HG03139 (cell line): ENCODE measurements at regions not wholly inside any gene's neighbourhood (a gene's known extent, or its start where the extent isn't known, plus 50 kb on each side); places are given as distances from the start of the nearest gene placed in this dataset.
"Not testable (repeated sequence)": the region's sequence is repeated elsewhere in the genome, so short reads cannot be mapped to it uniquely, and the experiment has no call there.

Experiments
- ATAC-seq: cut with Tn5 transposase; IDR thresholded peaks from one replicate; pipeline ENCODE4 v1.9.1; 2021; ENCODE audit not compliant: unreplicated experiment

- ATAC-seq, result no peak
These were observed 156.2 kb upstream of the S1PR3 start for GRCh38 chr9:88835038-88835466.

DNA sequence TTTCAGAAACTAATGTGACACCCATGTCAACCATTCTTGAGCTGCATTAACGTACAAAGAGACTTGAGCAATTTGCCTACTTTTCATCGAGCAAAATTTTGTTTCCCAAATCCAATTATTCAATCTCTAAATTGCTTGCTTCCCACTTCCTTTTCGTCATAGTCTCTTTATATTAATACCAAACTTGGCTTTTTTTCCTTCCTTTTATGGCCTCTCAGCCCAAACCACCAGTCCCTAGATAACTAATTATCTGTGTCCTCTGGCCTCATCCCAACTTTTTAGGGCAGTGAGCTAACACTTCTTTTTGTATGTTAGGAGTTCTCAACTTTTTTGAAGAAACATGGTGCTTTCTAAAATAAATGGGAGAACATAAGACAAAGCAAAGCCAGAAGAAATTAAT is 155.5 kb upstream of the S1PR3 start:
- ATAC-seq, result no peak

GRCh38 chr9:88837731-88838130 is 153.5 kb upstream of the S1PR3 start:
- ATAC-seq, result no peak

DNA sequence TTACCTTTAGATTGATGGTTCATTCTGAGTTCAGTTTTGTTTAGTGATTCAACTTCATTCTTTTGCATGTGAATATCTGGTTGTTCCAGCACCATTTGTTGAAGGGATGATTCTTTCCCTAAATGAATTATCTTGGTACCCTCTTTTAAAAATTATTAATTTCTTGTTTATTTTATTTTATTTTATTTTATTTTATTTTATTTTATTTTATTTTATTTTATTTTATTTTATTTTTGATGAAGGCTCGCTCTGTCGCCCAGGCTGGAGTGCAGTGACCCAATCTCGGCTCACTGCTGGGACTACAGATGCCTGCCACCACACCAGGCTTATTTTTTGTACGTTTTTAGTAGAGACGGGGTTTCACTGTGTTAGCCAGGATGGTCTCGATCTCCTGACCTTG is 141.4 kb upstream of the S1PR3 start:
- not testable (repeated sequence) for ATAC-seq

DNA sequence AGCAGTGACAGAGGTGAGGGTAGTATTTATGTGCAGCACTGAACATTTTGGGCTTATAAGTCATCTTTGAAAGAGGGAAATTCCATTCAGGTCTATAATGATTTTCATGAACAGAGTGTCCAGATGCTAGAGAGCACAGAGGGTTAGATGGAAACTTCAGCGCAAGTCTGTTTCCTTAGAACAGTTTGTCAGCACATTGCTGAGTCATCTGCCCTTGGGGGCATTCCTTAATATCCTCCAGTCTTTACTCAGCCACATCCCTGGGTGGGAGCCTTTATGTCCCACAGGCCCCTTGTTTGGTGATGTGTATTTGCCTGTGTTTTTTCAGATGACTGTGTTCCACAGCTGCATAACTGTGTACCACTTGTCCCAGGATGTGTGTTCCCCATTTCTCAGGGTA is 138.5 kb upstream of the S1PR3 start:
- ATAC-seq, result no peak

DNA sequence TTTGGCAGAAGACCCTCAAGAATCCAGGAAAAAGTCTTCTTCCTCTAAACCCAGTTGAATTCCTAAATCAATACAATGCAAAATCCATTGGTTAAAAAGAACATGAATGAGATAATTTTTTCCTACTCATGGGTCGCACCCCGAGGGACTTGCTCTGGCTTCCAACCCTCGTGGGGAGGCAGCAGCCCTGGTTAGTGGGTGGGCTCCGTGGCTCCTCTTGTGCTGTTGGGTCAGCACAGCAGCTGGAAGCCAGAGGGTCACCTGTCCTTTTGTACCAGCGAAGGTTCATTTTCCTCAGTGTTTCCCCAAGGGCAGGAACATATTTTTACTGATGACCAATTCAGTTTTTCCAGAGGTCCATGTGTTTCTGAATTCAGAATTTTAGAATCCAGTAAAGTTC is 120.6 kb upstream of the S1PR3 start:
- ATAC-seq, result no peak

- ATAC-seq, result no peak
These were observed 119.6 kb upstream of the S1PR3 start for GRCh38 chr9:88871669-88872068.

DNA sequence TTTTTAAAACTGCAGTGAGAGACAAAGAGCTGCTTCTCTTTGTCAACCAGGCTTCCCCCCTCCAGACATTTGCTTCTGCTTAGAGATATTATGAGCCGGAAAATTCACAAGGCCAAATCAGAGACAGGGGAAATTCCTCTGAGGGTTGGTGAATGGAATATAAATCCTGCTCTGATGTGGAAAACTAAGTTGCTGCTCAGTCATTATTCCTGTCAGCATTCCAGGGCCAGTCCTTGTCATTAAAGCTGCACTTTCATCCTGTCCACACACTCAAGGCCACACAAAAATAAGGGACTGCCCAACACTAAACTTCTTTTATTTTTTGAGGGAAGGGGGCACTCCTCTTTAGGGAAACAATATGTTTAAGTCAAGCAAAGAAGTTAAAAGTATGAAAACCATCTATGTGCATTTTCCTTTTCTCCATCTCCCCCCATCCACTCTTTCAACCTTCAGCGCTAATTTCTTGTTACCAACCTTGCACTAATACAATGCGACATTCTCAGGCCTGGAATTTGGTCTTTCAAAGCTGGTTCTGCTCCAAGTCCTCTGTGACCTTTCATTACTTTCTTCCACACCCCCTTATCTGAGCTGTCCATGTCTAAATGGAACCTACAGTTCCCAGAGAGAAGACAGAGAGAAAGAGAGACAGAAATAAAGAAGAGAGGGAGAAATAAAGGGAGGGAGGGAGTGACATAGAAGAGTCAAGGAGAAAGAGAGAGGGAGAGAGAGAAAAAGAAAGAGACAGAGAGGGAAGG is 118.9 kb upstream of the S1PR3 start:
- no peak for ATAC-seq

- ATAC-seq, result no peak
These were observed 117.6 kb upstream of the S1PR3 start for GRCh38 chr9:88873635-88874034.

DNA sequence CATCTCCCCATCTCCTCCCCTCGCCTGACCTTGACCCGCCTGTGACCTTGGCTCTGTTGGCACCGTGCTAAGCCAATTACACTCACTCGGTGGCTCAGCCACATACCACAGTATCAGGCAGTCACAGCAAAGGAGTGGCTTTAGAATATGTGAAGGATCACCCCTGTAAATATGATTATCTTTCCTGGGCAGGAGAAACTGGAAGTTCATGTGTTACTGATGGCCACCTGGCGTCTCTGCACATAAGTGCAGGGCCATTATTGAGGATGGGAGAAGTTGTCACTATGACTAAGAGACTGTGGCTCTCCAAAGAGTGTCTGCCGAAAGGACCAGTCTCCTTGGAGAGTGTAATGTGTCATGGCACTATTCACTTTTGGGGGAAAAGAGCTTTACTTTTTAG is 116.9 kb upstream of the S1PR3 start:
- no peak for ATAC-seq

DNA sequence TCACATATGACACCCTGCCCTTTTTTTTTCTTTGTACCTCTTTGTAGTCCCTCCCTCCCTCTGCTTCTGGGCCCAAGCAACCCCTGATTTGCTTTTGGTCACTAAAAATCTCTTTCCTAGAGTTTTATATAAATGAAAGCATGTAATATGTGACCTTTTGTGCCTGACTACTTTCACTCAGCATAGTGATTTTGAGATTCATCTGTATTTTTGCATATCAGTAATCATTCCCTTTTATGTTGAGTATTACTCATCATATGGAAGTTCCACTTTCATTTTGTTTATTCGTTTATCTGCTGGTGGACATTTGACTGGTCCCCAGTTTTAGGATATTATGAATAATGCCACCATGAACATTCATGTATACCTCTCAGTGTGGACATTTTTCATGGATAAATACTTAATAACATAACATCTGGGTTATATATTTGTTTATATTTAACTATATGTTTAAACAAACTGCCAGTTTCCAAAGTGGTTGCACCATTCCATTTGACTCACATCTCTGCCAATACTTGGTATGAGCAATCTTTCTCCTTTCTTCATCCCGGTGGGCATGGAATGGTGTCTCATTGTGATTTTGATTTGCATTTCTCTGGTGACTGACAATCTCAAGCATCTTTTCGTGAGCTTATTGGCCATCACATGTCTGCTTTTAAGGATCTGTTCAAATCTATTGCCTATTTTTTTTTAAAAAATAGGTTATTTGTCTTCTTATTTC is 115.7 kb upstream of the S1PR3 start:
- no peak for ATAC-seq

- ATAC-seq, result no peak
These were observed 111.1 kb upstream of the S1PR3 start for GRCh38 chr9:88880199-88880598.

- ATAC-seq, result not testable (repeated sequence)
These were observed 107.0 kb upstream of the S1PR3 start for GRCh38 chr9:88884291-88884690.

- ATAC-seq, result not testable (repeated sequence)
These were observed 104.5 kb upstream of the S1PR3 start for GRCh38 chr9:88886762-88887161.

GRCh38 chr9:88889386-88889785 is 101.9 kb upstream of the S1PR3 start:
- ATAC-seq, result no peak

- no peak for ATAC-seq
These were observed 100.7 kb upstream of the S1PR3 start for GRCh38 chr9:88890546-88890945.

DNA sequence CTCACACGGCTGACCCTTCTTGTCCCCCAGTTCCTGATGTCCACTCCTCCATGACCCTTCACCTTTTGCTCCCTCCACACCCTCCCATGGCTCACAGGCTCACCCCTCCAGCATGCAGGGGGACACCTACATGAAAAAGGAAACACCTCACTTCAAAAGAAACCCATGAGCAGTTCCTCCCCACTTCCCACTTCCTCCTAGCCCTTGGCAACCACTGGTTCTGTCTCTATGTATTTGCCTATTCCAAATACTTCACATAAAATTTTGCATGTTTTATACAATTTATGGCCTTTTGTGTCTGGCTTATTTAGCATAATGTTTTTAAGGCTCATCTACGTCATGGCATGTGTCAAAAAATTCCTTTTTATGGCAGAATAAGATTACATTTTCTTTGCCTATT is 100.2 kb upstream of the S1PR3 start:
- ATAC-seq, result no peak

DNA sequence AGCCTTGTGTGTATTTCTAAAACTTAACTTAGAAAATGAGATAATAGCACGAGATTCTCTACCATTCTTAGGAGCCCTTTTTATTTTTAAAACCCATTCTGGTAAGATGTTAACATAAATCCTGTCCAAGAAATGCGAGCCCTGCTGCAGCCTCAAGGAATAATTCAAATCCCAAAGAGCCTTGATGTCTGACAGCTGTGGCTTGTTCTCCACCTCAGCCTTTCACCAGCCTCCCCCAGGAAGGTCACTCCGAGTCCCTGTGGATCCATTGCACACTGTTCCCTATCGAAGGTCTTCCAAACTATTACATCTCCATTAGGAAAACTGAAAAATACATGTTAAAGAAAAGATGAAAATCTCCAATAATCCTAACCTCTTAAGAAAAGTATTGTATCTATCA is 98.5 kb upstream of the S1PR3 start:
- ATAC-seq, result no peak

DNA sequence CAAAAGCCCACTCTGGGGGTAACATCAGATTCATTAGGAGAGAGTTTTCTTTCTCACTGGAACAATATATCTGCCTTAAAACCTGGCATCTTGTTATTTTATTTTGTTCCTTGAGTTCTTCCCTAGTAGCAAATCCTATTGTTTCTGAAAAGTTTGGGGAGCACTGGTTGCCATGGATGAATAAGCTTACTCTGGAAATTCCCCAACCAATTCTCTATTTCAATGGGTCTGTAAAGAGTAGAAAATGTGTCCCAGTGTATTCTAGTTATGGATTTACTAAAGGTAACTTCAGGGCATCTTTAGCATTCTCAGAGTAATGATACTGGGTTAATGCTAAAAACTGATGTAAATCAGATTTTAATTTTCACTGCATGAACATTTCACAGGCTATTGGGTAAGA is 94.2 kb upstream of the S1PR3 start:
- no peak for ATAC-seq

- no peak for ATAC-seq
These were observed 93.1 kb upstream of the S1PR3 start for GRCh38 chr9:88898039-88898720.

- no peak for ATAC-seq
These were observed 85.8 kb upstream of the S1PR3 start for GRCh38 chr9:88905506-88905905.

GRCh38 chr9:88915916-88916315 is 75.4 kb upstream of the S1PR3 start:
- ATAC-seq, result no peak
